ENCODE measurements at regions not wholly inside any gene's neighbourhood (a gene's known extent, or its start where the extent isn't known, plus 50 kb on each side); places are given as distances from the start of the nearest gene placed in this dataset.

DNA sequence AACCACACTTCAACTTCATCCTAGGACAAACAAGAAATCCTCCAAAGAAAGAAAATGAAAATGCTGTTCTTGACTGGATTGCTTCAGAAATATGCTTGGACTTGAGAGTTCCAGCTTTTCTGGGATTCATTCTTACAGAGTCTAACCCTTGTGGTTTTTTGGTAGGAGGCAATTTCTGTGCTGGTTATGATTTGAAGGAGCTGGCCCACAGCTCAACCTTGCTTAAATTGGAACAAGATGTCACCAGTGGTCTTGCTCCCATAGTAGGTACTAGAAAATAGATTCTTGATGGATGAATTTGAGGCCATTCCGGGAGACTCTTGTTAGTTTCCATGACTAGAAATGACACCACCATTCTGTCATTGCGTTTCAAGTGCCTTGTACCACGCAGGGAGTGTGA, 54.3 kb upstream of the BMP6 start:
- in situ Hi-C loops (cut with HindIII; ENCODE audit: low pct_unique_long_range_greater_than_20kb, low sequenced_read_pairs) (no loop called here), intact Hi-C loops (cut with micrococcal nuclease; ENCODE audit: unreplicated experiment) (no loop called here)
- no TSS peak for BruUV-seq (replicated peaks)
- CTCF ChIA-PET: no interaction called here
- POLR2A ChIA-PET: interaction anchor here (0.6 to 0.7 kb wide), 2 partner anchors 13 to 158 kb away, joined by 3 read pairs; no protein-coding TSS in a partner anchor
- TF ChIP-seq, protein P1, sequence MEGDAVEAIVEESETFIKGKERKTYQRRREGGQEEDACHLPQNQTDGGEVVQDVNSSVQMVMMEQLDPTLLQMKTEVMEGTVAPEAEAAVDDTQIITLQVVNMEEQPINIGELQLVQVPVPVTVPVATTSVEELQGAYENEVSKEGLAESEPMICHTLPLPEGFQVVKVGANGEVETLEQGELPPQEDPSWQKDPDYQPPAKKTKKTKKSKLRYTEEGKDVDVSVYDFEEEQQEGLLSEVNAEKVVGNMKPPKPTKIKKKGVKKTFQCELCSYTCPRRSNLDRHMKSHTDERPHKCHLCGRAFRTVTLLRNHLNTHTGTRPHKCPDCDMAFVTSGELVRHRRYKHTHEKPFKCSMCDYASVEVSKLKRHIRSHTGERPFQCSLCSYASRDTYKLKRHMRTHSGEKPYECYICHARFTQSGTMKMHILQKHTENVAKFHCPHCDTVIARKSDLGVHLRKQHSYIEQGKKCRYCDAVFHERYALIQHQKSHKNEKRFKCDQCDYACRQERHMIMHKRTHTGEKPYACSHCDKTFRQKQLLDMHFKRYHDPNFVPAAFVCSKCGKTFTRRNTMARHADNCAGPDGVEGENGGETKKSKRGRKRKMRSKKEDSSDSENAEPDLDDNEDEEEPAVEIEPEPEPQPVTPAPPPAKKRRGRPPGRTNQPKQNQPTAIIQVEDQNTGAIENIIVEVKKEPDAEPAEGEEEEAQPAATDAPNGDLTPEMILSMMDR (IDR thresholded peaks at IDR 0.05): no peak
- no peak for TF ChIP-seq POLR2AphosphoS5 (IDR thresholded peaks at IDR 0.05; ENCODE audit: low read depth, low read length)
- no peak for TF ChIP-seq SIN3A (IDR thresholded peaks at IDR 0.05; ENCODE audit: borderline replicate concordance, insufficient read depth, low read depth, low read length)
- TF ChIP-seq, protein P2, sequence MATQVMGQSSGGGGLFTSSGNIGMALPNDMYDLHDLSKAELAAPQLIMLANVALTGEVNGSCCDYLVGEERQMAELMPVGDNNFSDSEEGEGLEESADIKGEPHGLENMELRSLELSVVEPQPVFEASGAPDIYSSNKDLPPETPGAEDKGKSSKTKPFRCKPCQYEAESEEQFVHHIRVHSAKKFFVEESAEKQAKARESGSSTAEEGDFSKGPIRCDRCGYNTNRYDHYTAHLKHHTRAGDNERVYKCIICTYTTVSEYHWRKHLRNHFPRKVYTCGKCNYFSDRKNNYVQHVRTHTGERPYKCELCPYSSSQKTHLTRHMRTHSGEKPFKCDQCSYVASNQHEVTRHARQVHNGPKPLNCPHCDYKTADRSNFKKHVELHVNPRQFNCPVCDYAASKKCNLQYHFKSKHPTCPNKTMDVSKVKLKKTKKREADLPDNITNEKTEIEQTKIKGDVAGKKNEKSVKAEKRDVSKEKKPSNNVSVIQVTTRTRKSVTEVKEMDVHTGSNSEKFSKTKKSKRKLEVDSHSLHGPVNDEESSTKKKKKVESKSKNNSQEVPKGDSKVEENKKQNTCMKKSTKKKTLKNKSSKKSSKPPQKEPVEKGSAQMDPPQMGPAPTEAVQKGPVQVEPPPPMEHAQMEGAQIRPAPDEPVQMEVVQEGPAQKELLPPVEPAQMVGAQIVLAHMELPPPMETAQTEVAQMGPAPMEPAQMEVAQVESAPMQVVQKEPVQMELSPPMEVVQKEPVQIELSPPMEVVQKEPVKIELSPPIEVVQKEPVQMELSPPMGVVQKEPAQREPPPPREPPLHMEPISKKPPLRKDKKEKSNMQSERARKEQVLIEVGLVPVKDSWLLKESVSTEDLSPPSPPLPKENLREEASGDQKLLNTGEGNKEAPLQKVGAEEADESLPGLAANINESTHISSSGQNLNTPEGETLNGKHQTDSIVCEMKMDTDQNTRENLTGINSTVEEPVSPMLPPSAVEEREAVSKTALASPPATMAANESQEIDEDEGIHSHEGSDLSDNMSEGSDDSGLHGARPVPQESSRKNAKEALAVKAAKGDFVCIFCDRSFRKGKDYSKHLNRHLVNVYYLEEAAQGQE (IDR thresholded peaks at IDR 0.05; ENCODE audit: insufficient read depth in 1 of 2, low read depth in 2 of 2, low read length in 1 of 2): no peak
- Histone ChIP-seq H3K4me1 (ENCODE audit: control insufficient read depth, insufficient read depth, low read length) (no peaks in the 10 kb centered on the region), H3K27ac (ENCODE audit: low read length) (no peak overlapping the region), H3K4me3 (ENCODE audit: low read depth in 2 of 2, low read length in 2 of 2) (no peak overlapping the region), H3K9me3 (ENCODE audit: control insufficient read depth, insufficient read depth, low read depth, low read length) (no peaks in the 10 kb centered on the region), H3K36me3 (ENCODE audit: control insufficient read depth, insufficient read depth, low read length) (no peaks in the 10 kb centered on the region), H3K27me3 (ENCODE audit: control insufficient read depth, insufficient read depth, low read length) (no peaks in the 10 kb centered on the region)
- no peak for DNase-seq (ENCODE audit: low read depth, low spot score)
- ATAC-seq: no peak

DNA sequence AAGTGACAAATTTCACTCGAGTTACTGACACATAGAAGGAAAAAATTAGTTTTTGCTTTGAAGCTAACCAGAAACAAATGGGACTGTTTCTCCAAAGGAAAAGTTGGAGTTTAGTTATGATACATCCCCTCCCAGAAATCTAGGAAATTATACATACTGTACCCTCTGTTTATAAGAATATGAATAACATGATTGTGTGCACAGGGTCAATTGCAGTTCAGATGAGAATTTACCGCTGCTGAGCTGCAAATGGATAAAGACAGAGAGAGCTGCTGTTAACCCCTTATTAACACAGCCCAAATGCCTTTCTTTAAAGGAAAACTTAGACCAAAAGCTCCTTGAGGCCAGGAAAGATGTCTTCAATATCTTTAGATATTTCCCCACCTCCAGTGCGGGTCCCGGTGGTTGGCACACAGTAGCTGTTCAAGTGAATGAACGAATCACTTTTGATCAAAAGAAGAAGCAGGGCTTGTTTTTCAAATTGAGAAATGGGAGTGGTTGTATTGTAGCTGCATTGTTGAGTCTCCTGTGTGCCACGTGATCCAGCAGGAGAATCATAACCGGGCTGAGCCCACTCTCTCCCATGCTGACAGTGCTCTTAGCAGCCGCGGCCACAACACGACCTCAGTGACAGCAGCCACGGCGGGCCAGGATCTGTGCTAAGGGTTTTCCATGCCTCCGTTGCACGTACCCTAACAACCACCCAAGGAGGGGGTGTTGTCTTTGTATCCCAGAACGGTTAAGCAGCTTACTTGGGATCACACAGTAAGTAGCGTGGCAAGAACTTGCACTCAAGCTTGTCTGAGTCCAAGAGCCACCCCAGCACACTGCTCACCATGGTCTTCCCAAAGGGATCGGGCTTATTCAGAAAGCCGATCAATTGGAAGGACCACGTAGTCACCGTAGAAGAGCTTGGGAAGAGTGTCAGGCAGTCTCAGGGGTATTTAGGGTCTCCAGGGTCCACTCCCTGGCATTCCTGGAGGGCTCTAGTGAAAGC, 53.5 kb upstream of the BMP6 start:
- POLR2A ChIA-PET: interaction anchor here (0.6 to 0.7 kb wide), 3 partner anchors 12 to 157 kb away, joined by 3 read pairs; no protein-coding TSS in a partner anchor
- BruUV-seq (replicated peaks): no TSS peak
- no peak for ATAC-seq

More for the DNA sequence above, 53.5 kb upstream of the BMP6 start:
- Histone ChIP-seq H3K4me1 (ENCODE audit: control insufficient read depth, insufficient read depth, low read length) (no peaks in the 10 kb centered on the region), H3K27me3 (ENCODE audit: control insufficient read depth, insufficient read depth, low read length) (no peaks in the 10 kb centered on the region), H3K4me3 (ENCODE audit: low read depth in 2 of 2, low read length in 2 of 2) (no peak overlapping the region), H3K27ac (ENCODE audit: low read length) (no peak overlapping the region), H3K36me3 (ENCODE audit: control insufficient read depth, insufficient read depth, low read length) (no peaks in the 10 kb centered on the region), H3K9me3 (ENCODE audit: control insufficient read depth, insufficient read depth, low read depth, low read length) (no peaks in the 10 kb centered on the region)
- no peak for TF ChIP-seq SIN3A (IDR thresholded peaks at IDR 0.05; ENCODE audit: borderline replicate concordance, insufficient read depth, low read depth, low read length)
- TF ChIP-seq, protein P1 (IDR thresholded peaks at IDR 0.05): no peak
- TF ChIP-seq POLR2AphosphoS5 (IDR thresholded peaks at IDR 0.05; ENCODE audit: low read depth, low read length): no peak
- TF ChIP-seq TCF7L2 (IDR thresholded peaks at IDR 0.05; ENCODE audit: low read depth, low read length): no peak
- TF ChIP-seq, protein P2 (IDR thresholded peaks at IDR 0.05; ENCODE audit: insufficient read depth in 1 of 2, low read depth in 2 of 2, low read length in 1 of 2): no peak
- in situ Hi-C loops (cut with HindIII; ENCODE audit: low pct_unique_long_range_greater_than_20kb, low sequenced_read_pairs): no loop called here
- CTCF ChIA-PET: interaction anchor here (0.5 kb wide), 1 partner anchor 288 kb away, joined by 4 read pairs; no protein-coding TSS in a partner anchor
- intact Hi-C loops (cut with micrococcal nuclease; ENCODE audit: unreplicated experiment): no loop called here
- no peak for DNase-seq (ENCODE audit: low read depth, low spot score)
